ENCODE measurements at regions not wholly inside any gene's neighbourhood (a gene's known extent, or its start where the extent isn't known, plus 50 kb on each side); places are given as distances from the start of the nearest gene placed in this dataset.

DNA sequence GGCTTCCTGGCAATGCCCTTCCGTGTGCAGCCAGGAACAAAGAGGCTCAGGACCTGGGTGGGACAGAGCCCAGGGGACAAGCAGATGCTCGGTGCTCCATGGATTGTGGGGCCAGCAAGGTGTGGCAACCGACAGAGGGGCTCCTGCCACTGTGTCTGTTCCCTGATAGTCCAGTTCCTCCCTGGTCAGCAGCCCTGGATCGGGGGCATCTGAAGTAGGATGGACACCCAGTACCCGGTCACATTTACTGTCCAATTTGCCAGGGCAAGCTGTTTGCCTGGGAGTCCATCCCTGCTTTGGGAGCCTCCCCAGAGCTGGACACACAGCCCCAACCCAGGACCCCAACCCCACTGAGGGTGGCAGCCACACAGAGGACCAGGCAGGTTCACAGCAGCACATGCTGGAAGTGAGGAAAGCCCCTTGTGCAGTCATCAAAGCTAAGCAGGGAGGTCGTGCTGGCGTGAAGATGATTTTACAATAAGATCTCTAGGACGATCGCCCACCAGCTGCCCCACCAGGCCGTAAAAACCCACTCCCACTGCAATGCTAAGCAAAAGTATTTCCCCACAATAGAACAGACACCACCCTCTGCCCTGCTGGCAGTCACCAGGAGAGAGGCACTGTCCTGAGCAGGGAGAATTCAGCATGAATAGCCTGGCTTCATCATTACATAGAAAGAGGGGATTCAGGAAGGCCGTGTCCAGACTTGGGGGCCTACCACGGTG, 141.7 kb downstream of the NDUFA10 start:
- DNase-seq (ENCODE audit: low read depth in 2 of 2): no peak

DNA sequence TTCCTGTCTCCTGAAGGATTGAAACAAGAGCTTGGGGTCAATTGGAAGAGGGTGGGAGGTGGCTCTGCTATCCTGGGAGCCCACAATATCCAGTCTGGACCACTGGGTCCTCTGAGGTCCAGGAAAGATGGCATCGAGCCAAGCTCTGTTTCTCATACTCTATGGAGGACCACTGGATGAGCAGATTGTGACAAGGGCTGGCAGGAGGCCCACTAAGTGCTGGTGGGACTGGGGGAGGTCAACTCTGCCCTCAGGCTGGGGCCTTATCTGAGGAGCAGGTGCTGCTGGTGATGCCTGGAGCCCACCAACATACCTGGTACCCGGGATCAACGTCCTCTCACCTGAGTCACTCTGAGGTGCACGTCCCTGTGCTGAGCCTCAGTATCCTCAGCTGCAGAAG, 142.4 kb downstream of the NDUFA10 start:
- DNase-seq (ENCODE audit: low read depth in 2 of 2): no peak

DNA sequence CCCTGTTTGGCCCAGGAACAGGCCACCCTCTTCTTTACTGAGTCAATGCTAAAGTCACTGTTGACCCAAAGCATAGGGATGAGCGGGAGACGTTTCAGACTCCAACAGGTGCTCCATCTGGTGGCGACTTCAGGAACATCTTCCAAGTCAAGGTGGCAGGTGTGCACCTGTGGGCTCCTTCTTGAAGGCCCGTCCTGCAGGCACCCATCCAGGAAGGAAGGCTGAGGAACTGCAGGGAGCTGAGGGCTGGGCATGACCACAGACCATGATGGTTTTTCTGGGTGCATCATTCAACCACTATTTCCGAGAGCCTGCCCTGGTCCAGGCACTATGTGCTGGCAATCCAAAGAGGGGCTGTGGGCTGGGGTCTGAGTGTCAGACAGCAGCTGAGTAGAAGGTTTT, 142.8 kb downstream of the NDUFA10 start:
- DNase-seq (ENCODE audit: low read depth in 2 of 2): peak; percentile 7 to 8

DNA sequence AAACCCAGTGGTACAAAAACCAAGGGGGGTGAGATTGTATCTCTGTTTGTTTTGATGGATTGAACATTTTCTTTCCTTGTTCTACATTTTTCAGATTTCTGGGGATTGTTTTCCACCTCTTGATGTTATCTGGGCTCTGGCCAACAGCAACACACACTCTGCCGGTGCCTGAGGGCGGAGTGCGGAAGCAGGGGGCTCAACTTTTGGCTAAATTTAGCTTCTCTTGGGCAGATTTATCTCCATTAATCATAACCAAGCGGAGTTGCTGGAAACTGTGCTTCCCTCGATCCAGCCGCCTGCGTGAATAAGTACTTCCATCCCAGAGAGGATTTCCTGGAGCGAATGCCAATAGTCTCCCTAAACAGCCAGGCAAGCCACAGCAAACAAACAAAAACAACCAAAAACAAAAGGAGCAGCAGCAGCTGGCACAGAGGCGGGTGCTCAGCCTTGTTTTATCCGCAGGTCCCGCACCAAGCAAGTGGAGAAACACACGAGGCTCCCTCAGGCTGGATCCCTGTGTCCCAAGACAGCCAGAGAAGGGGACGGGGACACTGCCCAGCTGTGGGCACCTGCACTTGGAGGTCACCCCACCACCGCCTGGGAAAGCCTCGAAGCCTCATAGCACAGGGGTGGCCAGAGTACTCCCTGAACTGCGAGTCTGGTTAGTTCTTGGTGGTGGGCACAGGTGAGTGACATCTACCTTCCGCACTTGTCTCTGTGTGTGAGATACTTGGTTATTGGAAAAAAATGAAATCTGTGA, 143.4 kb downstream of the NDUFA10 start:
- no peak for DNase-seq (ENCODE audit: low read depth in 2 of 2)

DNA sequence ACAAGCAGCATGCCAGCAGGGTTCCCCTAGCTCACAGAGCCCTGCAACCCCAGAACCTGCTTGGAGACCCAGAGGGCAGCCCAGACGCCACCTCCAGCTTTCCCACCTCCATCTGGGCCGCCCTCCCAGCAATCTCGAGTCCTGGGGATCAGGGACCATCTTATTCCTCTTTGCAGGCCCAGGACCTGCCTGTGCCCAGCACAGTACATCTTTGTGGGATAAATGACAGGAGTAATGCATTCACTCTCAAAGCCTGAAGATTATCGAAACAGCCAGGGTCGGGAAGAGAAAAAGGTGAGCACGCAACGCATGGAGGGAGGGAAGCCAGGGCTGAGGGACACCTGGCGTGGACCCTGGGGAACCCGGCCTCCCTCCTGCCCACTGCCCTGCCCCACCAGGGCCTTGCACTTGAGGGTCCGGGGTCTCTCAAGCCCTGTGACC, 144.1 kb downstream of the NDUFA10 start:
- DNase-seq (ENCODE audit: low read depth in 2 of 2): no peak

DNA sequence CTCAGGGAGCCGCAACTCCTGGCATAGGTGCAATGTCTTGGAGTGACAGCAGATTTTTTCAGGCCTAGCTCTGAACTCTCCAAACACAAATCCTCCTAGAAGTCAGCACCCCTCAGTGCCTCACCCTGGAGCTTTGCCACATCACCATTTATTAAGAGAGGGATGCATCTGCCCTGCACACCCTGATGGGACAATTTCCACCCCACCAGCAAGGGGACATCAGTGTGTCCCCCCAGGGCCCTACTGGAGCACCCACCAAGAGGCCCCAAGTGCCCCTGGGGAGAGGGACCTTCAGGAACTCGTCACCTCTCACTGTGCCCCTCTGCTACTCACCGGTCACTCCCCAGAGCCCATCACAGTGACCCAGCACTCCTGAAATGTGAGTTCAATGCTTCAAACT, 144.7 kb downstream of the NDUFA10 start:
- no peak for DNase-seq (ENCODE audit: low read depth in 2 of 2)

DNA sequence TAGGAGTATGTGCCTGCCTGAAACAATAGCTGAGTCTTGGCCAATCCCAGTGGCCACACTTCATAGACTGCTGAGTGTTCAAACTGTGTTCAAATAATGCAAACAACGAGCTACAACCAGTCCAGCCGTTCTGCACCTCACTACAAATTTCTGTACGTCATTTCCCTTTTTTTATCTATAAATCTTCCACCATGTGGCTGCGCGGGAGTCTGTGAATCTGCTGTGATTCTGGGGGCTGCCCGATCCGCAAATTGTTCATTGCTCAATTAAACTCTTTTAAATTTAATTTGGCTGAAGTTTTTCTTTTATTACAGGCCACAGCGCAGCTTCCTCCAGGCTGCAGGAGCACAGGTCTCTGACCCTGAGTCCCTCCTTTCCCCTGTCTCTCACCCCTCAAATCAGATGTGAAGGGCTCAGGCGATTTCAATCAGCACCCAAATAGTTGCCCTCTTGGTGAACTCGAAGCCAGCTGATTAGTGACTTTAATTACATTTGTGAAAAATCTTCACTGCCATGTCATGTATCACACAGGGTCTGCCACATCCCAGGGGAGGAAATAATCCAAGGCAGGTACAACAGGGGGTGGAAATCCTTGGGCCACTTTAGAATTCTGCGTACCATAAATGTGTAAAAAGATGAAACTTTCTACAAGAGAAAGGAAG, 145.6 kb downstream of the NDUFA10 start:
- DNase-seq (ENCODE audit: low read depth in 2 of 2): no peak

DNA sequence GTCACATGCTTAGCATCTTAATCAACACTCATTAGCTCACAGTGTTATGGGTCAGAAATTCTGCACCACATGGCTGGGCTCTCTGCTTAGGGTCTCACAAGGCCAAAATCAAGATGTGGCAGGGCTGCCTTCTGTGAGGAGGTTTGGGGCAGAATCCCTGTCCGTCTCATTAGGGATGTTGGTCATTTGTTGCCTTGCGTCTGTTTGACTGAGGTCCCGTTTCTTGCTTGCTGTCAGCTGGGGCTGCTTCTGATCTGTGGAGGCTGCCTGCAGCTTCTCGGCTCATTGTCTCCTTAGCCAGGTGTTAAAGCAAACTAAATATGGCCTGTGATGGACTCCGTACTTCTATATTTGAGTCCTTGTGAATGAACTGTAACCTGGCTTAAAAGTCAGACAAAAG, 146.5 kb downstream of the NDUFA10 start:
- no peak for DNase-seq (ENCODE audit: low read depth in 2 of 2)

DNA sequence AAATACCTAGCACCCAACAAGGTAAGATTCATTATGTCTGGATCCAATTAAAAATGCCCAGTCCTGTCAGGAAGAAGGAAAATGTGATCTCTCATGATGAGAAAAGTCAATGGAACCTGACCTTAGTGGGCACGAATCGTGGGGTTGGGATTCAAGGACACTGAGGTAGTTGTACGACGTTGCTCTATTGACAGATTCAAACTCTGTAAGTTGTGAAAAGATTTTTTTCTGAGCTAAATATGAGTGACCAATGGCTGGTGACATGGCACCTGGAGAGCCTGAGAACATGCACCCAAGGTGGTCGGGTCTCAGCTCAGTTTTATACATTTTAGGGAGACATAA, 148.2 kb downstream of the NDUFA10 start:
- no peak for DNase-seq (ENCODE audit: low read depth in 2 of 2)

DNA sequence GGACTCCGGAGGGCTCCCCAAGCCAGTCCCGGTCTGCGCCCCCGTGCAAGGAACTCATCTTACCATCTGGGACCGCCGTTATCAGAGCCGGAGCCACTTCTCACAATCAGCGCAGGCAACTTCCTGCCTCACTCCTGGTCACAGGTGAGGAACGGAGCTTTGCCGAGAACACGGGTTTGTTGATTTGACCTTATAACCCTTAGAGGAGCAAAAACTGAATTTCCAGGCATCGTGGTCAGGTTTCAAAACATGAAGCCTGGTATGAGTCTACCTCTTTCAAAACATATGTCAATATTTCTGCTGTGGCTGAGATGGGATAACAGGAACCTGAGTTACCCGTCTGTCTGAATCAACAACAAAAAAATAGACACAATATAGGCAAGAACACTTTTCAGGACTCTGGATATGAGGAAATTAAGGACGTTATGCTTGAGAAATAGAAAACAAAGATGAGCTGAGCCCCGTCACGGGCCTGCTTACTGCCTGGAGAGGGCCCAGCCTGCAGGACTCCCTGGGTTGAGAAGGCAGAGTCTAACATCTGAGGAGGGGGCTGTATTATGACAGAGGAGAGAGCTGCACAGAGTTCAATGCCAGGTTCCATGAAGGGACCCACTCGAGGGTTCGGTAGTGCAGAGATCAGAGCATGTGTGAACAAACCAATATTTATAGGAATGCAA, 148.7 kb downstream of the NDUFA10 start:
- no peak for DNase-seq (ENCODE audit: low read depth in 2 of 2)

DNA sequence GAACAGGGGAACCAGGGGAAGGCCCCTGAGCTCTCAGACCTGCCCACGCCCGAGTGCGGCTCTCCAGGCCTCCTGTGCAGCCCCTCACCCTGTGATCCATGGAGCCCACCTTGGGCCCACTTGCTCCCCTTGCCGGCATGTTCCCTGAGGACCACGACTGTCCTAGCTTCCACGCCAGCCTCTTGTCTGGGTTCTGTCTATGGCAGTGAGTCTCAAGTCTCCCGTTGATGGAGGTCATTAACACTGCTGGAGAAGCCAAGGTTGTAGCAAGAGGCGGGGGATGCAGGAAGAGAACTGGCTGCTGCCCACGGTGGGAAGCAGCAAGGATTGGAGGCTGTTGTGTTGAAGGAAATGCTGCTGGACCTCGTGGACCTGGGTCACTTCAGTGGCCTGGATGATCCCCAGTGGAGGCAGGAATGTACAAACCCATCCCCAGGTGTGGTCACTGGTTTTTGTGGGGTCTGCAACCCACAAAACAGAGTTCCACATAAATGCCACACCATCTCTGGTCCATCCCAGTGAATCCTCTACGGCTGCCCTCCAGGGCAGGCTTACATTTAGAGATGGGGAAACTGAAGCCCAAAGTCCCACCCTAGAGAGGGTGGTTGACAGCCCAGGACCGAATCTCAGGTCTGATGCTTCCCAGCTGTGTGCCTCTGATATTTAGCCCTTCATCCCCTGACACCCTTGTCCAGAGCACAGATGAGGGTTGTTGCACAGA, 150.3 kb downstream of the NDUFA10 start:
- no peak for DNase-seq (ENCODE audit: low read depth in 2 of 2)

DNA sequence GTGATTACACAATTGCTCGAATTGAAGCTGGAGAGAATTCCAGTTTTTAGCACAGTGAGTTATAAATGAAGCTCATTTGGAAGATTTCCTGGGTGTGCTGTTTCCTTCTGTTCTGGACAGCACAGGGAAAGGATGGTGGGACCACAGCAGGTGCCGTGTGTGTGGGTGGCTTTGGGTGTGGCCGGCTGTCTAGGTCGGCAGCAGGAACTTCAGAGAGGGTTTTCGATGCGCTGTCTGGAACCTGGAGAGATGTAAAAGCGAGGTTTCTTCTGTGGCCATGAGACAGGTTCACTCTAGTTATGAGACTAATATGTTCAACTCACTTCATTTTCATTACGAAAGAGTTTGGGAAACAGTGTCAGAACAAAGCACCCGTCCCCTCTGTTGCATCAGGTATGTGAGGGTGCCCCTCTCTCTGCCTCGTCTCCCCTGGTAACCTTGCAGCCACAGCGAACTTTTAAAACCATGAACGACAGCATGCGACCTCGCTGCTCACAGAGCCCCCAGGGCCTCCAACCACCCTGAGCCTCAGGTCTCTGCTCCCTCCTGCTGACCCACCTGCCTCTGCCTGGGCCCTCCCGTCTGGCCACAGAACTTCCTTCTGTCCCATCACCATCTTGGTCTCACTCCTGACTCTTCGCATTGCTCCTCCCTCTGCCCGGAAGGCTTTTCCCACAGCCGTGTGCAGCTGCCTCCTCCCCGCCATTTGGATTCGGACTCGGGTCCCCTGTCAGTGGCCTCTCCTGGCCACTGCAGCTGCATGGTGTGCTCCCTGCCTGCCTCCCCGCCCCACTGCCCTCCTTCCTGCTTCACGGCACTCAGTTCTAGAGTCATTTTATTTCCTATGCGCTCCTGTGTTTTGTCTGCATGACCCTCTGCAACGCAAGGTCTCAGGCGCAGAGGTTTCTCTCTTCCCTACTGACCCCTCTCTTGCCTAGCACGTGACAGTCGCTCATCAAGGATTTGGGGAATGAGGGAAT, 151.2 kb downstream of the NDUFA10 start:
- DNase-seq (ENCODE audit: low read depth in 2 of 2): no peak

DNA sequence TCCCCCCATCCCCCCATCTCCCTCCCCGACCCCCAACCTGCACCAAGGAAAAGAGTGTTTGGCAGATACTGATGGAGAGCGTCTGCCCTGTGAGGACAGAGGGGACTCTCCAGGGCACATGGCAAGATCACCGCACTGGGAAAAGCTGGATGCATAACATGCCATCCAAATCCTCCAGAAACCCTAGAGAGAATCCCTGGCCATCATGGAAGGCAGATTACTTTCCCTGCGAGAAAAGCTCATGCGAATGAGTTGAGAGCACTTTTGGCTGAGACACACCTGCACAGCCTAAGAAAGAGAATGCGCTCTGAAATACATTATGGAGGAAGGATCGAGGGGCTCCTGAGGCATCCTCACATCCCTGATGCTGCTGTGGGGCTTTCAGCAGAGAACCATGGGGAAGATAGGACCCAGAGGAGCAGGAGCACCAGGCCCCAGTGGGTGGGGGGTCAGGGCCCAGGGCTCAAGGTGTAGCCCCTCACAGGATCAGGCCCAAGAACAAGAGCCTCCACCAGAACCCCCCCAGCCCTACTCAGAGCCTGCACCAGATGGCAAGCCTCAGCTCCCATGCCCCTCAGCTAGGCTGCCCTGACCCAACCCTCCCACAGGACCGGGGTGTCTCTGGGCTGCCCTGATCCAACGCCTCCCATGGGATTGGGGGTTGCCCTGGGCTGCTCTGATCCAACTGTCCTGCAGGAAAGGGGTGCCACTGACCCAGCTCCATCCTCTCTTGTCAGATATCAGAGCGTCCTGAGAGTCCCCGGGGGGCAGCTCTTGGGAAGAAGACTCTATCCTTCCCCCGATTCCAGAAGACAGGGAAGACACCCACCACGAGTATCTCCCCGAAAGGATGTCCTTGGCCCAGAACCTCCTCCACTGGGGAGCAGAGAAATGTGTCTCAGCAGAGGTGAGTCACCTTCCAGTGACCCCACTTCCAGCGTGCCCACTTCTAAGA, 153.4 kb downstream of the NDUFA10 start:
- no peak for DNase-seq (ENCODE audit: low read depth in 2 of 2)

DNA sequence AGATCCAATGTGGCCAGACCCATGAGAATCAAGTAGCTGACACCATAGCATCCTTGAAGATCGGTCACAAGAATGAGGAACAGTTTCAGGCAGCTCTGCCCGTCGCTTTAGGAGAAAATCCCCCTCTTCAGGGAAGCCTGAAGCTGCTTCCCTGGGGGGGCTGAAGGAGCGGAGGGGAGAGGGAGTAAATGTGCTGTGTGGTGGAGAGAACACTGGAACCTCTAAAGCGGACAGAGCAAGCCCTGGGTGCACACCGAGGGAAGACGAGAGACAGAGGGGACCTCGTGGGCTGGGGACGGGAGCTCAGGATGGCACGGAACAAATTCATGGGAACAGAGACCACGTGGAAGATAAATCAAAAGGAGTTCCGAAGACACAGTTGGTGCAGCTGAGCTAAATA, 154.3 kb downstream of the NDUFA10 start:
- no peak for DNase-seq (ENCODE audit: low read depth in 2 of 2)

DNA sequence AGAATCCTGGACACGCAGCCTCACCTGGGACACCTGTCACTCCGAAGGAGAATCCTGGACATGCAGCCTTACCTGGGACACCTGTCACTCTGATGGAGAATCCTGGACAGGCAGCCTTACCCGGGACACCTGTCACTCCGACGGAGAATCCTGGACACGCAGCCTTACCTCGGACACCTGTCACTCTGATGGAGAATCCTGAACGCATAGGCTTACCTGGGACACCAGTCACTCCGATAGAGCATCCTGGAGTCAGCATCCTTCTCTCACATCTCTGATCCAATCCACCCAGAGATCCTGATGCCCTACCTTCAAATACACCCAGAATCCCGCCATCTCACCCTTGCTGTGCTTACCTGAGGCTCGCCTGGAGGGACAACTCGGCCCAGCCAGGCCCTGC, 154.9 kb downstream of the NDUFA10 start:
- no peak for DNase-seq (ENCODE audit: low read depth in 2 of 2)

DNA sequence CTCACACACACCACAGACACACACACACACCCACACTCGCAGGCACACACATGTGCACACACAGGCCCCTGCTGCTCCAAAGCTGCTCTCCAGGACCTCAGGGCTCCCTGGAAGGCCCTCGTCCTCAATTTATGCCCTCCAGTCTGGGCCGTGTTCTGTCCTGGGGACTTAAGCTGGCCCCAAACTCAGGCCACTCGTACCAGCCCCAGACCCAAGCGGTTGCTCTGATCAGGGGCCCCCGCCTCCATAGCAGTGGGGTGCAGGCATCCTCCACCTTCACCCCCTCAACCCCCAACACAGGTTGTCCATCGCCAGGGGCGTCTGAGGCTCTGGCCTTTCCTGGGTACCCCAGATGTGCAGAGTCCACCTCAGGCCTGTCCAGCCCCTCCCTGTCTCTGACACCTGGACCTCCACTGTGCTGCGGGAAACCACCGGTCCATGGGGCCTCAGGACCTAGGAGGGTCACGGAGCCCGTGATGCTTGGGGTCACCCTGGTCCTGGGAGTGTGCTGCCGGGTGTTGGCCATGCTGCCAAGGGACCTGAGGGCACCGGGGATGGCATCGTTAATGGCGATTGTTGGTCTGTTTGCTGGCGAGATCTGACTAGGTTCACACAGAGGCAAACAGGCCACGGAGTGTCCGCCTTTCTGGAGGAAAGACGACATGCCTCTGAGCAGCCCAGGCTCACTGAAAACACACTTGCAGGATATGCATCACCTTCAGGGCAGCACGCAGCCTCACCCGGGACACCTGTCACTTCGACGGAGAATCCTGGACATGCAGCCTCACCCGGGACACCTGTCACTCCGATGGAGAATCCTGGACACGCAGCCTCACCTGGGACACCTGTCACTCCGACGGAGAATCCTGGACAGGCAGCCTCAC, 155.6 kb downstream of the NDUFA10 start:
- no peak for DNase-seq (ENCODE audit: low read depth in 2 of 2)

DNA sequence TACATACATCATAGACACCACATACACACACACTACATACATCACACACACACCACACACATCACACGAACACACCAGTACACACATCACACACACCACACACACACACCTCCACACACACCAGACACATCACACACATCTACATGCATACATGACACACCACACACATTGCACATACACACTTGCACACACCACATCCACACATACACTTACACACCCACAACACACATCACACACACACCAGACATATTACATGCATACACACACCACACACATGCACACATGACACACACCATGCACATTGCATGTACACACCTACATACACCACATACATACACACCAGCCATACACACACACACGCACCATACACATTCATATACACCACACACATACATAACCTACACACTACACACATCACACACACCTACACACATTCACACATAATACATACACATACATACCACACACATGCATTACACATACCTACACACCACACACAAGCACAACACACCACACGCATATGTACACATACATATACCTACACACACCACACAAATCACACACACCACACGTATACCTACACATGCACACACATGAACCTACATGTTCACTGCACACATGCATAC, 156.5 kb downstream of the NDUFA10 start:
- no peak for DNase-seq (ENCODE audit: low read depth in 2 of 2)

DNA sequence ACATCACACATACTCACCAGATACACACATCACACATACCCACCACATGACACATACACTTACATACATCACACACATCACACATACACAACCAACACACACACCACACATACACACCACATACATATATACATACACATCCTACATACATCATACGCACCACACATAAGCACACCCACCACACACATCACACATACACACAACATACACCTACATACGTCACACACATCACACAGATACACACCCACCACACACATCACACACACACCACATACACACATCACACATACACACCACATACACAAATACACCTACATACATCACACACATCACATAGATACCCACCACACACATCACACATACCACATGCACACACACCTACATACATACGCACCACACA, 158.4 kb downstream of the NDUFA10 start:
- no peak for DNase-seq (ENCODE audit: low read depth in 2 of 2)
